Ectodermal cell (in vitro differentiated cells): ENCODE measurements at regions not wholly inside any gene's neighbourhood (a gene's known extent, or its start where the extent isn't known, plus 50 kb on each side); places are given as distances from the start of the nearest gene placed in this dataset.

Source experiments
- H3K27ac ChIP-seq: 2 replicates; pipeline ENCODE4 v1.7.0; 2013; ENCODE audit warnings: mild to moderate bottlenecking, low read depth, low read length; ENCODE audit not compliant: insufficient read depth, poor library complexity, severe bottlenecking
- H3K27me3 ChIP-seq: 2 replicates; pipeline ENCODE4 v1.7.0; 2013; ENCODE audit warnings: mild to moderate bottlenecking, low read length; ENCODE audit not compliant: insufficient read depth, control insufficient read depth, poor library complexity, severe bottlenecking
- H3K36me3 ChIP-seq: one replicate; pipeline ENCODE4 v1.7.0; 2013; ENCODE audit warnings: low read length; ENCODE audit not compliant: control insufficient read depth, insufficient read depth
- H3K4me1 ChIP-seq: one replicate; pipeline ENCODE4 v1.7.0; 2013; ENCODE audit warnings: low read length; ENCODE audit not compliant: control insufficient read depth, insufficient read depth
- H3K4me3 ChIP-seq: 2 replicates; pipeline ENCODE4 v1.7.0; 2013; ENCODE audit warnings: low read depth, low read length, control low read depth; ENCODE audit not compliant: insufficient read depth
- H3K9me3 ChIP-seq: 2 replicates; pipeline ENCODE4 v1.7.0; 2013; ENCODE audit warnings: mild to moderate bottlenecking, low read length, moderate library complexity; ENCODE audit not compliant: control insufficient read depth
- WGBS, 2 experiments: methylation state at CpG; one replicate each; pipeline ENCODE4 v1.1.7; 2013; ENCODE audit warnings: missing lambda C conversion rate in 2 of 2; 5-methylcytosine and 5-hydroxymethylcytosine counted together

DNA sequence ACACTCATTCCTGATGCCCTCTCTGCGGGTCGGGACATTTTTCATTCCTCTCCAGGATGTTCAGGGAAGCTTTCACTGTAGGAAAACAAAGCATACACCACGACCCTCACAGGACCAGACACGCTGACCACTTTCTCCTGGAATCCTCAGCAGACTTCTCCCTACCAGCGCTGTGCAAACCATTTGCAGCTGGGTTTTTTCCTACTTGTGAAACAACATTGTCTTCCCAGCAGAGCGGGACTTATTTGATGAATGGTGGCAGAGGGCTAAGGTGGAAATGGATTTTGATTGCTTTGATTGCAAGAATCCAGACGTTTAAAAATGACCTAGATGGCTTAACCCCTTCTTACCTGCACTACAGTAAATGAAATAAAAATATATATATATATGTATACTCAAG lies 265.9 kb downstream of the TBC1D4 start:
- H3K27me3 ChIP-seq: no peaks in the 10 kb centered on the region
- H3K36me3 ChIP-seq: no peaks in the 10 kb centered on the region
- no peaks in the 10 kb centered on the region for H3K9me3 ChIP-seq
- H3K4me3 ChIP-seq: no peak overlapping the region
- no peak overlapping the region for H3K27ac ChIP-seq
- 72 to 88% methylated on average over 6 to 7 of the region's 7 CpGs for WGBS, 2 experiments
- peaks cover 4% of the 10 kb centered on the region for H3K4me1 ChIP-seq

DNA sequence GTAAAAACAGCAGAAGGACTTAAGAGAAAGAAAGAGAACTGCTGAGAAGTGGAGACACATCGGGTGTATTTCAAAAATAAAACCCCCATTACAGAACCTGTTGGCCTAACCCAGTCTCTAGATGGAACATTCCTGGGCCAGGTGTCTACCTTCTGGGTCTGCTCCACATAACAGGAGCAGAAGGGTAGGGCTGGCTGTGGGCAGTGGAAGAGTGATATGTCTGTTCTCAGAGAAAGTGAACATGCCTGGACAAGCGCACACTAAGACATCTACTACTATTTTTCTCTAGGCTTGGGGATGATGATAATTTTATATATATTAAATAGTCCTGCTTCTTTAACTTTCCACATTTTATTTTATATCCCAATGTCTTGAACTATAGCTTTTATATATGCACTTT lies 267.1 kb downstream of the TBC1D4 start:
- Histone ChIP-seq H3K9me3 (no peaks in the 10 kb centered on the region), H3K36me3 (no peaks in the 10 kb centered on the region), H3K27me3 (no peaks in the 10 kb centered on the region), H3K4me1 (peaks cover 4% of the 10 kb centered on the region), H3K27ac (no peak overlapping the region), H3K4me3 (no peak overlapping the region)
- 100% methylated on average over 1 to 2 of the region's 2 CpGs for WGBS, 2 experiments

GRCh38 chr13:75202981-75203380 lies 279.0 kb downstream of the TBC1D4 start:
- Histone ChIP-seq H3K4me1 (peaks cover 25% of the 10 kb centered on the region), H3K27me3 (no peaks in the 10 kb centered on the region), H3K36me3 (no peaks in the 10 kb centered on the region), H3K27ac (no peak overlapping the region), H3K4me3 (no peak overlapping the region), H3K9me3 (no peaks in the 10 kb centered on the region)
- WGBS, 2 experiments: 89 to 100% methylated on average over 3 of the region's 3 CpGs

GRCh38 chr13:75197803-75198202 lies 284.2 kb downstream of the TBC1D4 start:
- no peaks in the 10 kb centered on the region for H3K9me3 ChIP-seq
- H3K27me3 ChIP-seq: no peaks in the 10 kb centered on the region
- no peak overlapping the region for H3K4me3 ChIP-seq
- peaks cover 59% of the 10 kb centered on the region for H3K4me1 ChIP-seq
- H3K36me3 ChIP-seq: no peaks in the 10 kb centered on the region
- no peak overlapping the region for H3K27ac ChIP-seq
- WGBS, 2 experiments: 89 to 97% methylated on average over 3 to 4 of the region's 4 CpGs

DNA sequence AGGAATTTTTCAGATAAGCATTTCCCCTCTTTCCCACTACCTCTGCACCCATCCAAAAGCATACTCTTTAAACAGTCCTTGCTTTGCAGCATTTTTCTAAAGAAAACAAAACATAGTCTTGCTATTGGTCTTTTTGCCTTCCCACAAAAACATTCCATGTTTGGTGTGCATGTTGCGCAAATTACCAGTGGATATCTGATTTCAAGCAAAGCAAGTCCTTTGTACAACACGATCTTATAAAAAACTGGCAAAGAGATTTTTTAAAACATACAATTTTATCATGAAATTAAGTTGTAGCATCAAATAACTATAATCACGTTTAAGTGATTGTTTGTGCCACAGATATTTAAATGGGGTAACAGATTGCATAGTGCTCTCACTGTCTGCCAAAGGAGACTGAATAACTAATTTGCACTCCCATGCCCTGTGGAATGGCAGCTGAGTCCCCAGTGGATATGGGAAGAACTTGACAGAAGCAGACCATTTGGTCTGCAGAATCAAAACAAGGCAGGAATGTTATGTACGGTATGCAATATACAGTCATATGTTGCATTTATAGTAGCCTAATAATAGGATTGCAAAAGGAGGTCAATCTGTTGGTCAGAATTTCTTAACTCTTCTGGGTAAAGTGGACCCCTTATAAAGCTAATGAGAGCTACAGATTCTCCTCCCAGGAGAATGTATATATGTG lies 285.7 kb downstream of the TBC1D4 start:
- Histone ChIP-seq H3K9me3 (no peaks in the 10 kb centered on the region), H3K27me3 (no peaks in the 10 kb centered on the region), H3K4me3 (no peak overlapping the region), H3K27ac (no peak overlapping the region), H3K4me1 (peaks cover 59% of the 10 kb centered on the region), H3K36me3 (no peaks in the 10 kb centered on the region)
- 90 to 95% methylated on average over 4 of the region's 4 CpGs for WGBS, 2 experiments

DNA sequence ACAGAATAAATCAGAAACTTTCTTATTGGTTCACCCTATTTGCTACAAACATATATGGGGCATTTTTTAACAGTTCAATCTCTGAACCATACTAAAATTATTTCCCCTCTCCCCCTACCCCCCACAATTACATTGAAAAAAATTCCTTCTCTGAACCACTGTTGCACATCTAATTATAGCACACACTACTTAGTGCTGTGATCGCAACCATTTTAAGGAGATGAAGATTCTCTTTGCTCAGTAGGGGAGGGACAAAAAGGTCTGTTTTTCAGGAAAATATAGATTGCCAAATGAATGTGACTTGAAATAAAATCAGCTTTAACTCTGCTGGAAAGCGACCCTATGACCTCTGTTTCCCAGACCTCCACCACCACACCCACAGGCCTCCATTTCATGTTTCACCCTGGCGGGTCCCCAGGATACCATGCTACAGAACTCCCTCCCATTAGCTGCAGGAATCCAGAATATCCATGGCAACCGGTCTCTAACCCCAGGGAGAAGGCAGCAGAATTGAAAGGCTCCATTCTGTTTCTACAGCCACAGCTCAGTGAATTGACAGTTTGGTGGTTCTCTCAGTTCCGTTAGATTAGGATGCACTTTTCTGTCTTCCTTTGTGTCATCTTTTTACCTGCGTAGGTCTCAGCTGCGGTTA lies 286.3 kb downstream of the TBC1D4 start:
- Histone ChIP-seq H3K27ac (peak overlapping the region; percentile 12), H3K4me1 (peaks cover 53% of the 10 kb centered on the region), H3K4me3 (no peak overlapping the region), H3K9me3 (no peaks in the 10 kb centered on the region), H3K36me3 (no peaks in the 10 kb centered on the region), H3K27me3 (no peaks in the 10 kb centered on the region)
- WGBS, 2 experiments: 21 to 26% methylated on average over 7 of the region's 7 CpGs

DNA sequence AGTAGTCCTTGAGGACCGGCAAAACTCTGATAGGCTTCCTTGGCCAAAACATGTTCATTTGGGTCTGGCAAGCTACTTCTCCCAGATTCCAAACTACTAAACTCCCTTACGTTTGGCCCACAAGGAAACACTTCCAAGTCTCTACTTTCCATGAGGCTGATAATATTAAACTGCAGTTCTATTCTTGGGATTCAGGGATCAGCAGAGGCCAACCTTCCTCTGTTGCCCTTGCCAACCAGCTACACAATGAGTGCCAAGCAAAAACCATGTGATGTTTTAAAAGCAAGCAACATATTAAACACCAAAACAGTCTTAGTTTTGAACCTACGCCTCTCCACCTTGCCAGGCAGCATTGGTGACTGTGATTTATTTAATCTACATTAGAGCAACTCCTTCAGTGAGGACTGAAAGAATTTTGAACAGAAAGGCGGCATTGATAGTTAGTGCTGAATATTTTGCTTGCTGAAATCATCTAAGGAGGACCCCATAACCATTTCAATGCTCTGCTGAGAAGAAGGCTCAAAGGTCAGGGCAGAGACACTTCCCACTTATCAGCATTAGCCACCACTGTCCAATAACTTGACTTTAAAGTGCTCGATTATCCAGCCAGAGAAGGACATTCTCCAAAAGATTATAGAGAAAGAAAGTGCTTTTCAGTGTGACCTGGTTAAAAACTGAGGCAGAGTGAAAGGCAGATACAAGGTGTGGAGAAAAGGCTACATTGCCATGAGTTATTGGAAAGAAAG lies 287.1 kb downstream of the TBC1D4 start:
- H3K4me1 ChIP-seq: peaks cover 46% of the 10 kb centered on the region
- H3K4me3 ChIP-seq: no peak overlapping the region
- H3K27ac ChIP-seq: no peak overlapping the region

DNA sequence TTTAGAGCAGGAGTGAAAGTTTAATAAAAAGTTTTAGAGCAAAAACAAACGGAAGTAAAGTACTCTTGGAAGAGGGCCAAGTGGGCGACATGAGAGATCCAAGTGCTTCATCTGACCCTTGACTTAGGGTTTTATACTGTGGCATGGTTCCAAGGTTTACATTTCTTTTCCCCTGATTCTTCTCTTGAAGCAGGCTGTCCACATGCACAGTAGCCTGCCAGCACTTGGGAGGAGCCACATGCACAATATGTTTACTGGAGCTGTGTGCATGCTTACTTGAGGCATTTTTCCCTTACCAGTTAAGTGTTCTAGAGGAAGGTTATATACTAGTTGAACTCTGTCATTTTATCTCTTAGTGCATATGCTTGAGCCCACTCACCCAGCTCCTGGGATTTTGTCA lies 295.6 kb downstream of the TBC1D4 start:
- no peaks in the 10 kb centered on the region for H3K36me3 ChIP-seq
- WGBS, 2 experiments: 92 to 98% methylated on average over 2 of the region's 2 CpGs
- H3K4me3 ChIP-seq: no peak overlapping the region
- H3K9me3 ChIP-seq: no peaks in the 10 kb centered on the region
- H3K27me3 ChIP-seq: no peaks in the 10 kb centered on the region
- H3K27ac ChIP-seq: no peak overlapping the region
- no peaks in the 10 kb centered on the region for H3K4me1 ChIP-seq

More for the DNA sequence above, 287.1 kb downstream of the TBC1D4 start:
- H3K9me3 ChIP-seq: no peaks in the 10 kb centered on the region
- no peaks in the 10 kb centered on the region for H3K27me3 ChIP-seq
- H3K36me3 ChIP-seq: no peaks in the 10 kb centered on the region
- 88 to 89% methylated on average over 3 to 5 of the region's 5 CpGs for whole genome bisulfite sequencing, 2 experiments

GRCh38 chr13:75181906-75182305 lies 300.1 kb downstream of the TBC1D4 start:
- Histone ChIP-seq H3K27ac (no peak overlapping the region), H3K4me1 (no peaks in the 10 kb centered on the region), H3K4me3 (no peak overlapping the region), H3K9me3 (no peaks in the 10 kb centered on the region), H3K36me3 (no peaks in the 10 kb centered on the region), H3K27me3 (no peaks in the 10 kb centered on the region)
- 91 to 92% methylated on average over 2 of the region's 2 CpGs for WGBS, 2 experiments

DNA sequence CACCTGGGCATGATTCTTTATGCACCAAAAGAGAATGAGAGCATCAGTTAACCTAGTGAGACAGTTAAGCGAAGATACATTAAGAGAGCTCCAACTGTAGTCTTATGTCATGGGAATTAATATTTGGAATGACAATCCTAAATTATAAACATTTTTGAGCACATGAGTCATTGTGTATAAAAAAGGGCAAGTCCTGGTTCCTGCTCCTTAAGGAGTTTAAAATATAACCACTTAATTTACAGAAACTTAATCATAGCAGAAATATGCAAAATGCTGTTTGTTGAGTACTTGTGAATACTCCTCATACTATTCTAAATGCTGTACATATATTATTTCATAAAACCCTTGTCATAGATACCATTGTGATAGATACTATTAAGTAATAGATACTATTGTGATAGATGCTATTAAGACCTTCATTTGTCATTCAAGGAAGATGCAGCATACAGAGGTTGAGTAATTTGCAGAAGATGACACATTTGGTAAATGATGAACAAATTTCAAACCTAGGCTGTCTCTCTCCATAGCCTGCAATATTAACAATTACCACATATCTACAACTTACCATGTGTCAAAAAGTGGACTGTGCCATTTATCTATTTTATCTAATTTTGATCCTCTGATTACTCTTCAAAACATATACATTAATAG lies 301.0 kb downstream of the TBC1D4 start:
- H3K36me3 ChIP-seq: no peaks in the 10 kb centered on the region
- H3K4me3 ChIP-seq: no peak overlapping the region
- no peak overlapping the region for H3K27ac ChIP-seq
- 95 to 100% methylated on average over 1 of the region's 1 CpG for WGBS, 2 experiments
- H3K27me3 ChIP-seq: no peaks in the 10 kb centered on the region
- no peaks in the 10 kb centered on the region for H3K4me1 ChIP-seq
- no peaks in the 10 kb centered on the region for H3K9me3 ChIP-seq
